ENCODE measurements at regions not wholly inside any gene's neighbourhood (a gene's known extent, or its start where the extent isn't known, plus 50 kb on each side); places are given as distances from the start of the nearest gene placed in this dataset.

- TF ChIP-seq CTCF (IDR thresholded peaks at IDR 0.05) (no peak), POLR2A (IDR thresholded peaks at IDR 0.05) (no peak)
Observed at GRCh38 chr4:17272154-17272553, 239.7 kb downstream of the QDPR start.

Data from stomach (tissue), 4 donors.